Gastroesophageal sphincter (tissue), 3 donors: ENCODE measurements at regions not wholly inside any gene's neighbourhood (a gene's known extent, or its start where the extent isn't known, plus 50 kb on each side); places are given as distances from the start of the nearest gene placed in this dataset.

ENCODE experiments used
- EP300 ChIP-seq: sonication (generic); formaldehyde crosslinking; IDR thresholded peaks from one replicate; pipeline ENCODE4 v1.6.1; 2017; ENCODE audit warnings: antibody characterized with exemption, mild to moderate bottlenecking
- POLR2A ChIP-seq, 2 donors: fragments of 450-650 bp; IDR thresholded peaks; one replicate each; pipeline ENCODE4 v1.6.1; 2017; ENCODE audit warnings: antibody characterized with exemption in 2 of 2, mild to moderate bottlenecking in 2 of 2, moderate library complexity in 1 of 2
- POLR2AphosphoS5 ChIP-seq: sonication (generic); formaldehyde crosslinking; IDR thresholded peaks from one replicate; pipeline ENCODE4 v1.6.1; 2017; ENCODE audit warnings: antibody characterized with exemption
- TF ChIP-seq, protein P1 (sequence below), 4 experiments: fragments of 200-600 bp in 2 of 4; fragments of 450-650 bp in 2 of 4; sonication (generic) in 1 of 4; IDR thresholded peaks; one replicate each; pipeline ENCODE4 v1.5.1; 2017 to 2019; ENCODE audit warnings: antibody characterized with exemption in 4 of 4, mild to moderate bottlenecking in 2 of 4, moderate library complexity in 2 of 4

DNA sequence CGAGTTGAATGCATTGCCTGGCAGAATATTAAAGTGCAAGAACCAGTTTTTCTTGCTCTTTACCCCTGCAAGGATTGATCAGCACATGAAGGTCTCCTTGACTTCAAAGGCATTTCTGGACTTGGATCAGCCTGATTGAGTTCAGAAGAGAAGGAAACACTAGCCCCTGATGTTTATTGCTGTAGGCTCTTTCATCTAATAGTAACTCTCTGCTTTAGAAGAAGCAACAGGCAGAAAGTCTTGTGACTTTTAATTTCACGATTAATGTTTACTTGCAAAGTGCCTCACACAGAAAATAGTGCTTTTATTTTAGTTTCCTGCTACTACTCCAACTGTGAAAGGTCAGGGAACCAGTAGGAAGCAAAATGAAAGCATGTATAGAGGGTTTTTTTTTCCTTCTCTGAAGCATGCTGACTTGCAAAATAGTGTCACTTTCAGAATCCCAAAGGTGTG lies 69.1 kb downstream of the PCDH7 start:
- TF ChIP-seq, protein P1, sequence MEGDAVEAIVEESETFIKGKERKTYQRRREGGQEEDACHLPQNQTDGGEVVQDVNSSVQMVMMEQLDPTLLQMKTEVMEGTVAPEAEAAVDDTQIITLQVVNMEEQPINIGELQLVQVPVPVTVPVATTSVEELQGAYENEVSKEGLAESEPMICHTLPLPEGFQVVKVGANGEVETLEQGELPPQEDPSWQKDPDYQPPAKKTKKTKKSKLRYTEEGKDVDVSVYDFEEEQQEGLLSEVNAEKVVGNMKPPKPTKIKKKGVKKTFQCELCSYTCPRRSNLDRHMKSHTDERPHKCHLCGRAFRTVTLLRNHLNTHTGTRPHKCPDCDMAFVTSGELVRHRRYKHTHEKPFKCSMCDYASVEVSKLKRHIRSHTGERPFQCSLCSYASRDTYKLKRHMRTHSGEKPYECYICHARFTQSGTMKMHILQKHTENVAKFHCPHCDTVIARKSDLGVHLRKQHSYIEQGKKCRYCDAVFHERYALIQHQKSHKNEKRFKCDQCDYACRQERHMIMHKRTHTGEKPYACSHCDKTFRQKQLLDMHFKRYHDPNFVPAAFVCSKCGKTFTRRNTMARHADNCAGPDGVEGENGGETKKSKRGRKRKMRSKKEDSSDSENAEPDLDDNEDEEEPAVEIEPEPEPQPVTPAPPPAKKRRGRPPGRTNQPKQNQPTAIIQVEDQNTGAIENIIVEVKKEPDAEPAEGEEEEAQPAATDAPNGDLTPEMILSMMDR (IDR thresholded peaks at IDR 0.05) = no peak
- no peak for TF ChIP-seq POLR2A (IDR thresholded peaks at IDR 0.05)
- no peak for TF ChIP-seq EP300
- no peak for TF ChIP-seq POLR2AphosphoS5
